ENCODE measurements at regions not wholly inside any gene's neighbourhood (a gene's known extent, or its start where the extent isn't known, plus 50 kb on each side); places are given as distances from the start of the nearest gene placed in this dataset.
"Not testable (repeated sequence)": the region's sequence is repeated elsewhere in the genome, so short reads cannot be mapped to it uniquely, and the experiment has no call there.

DNA sequence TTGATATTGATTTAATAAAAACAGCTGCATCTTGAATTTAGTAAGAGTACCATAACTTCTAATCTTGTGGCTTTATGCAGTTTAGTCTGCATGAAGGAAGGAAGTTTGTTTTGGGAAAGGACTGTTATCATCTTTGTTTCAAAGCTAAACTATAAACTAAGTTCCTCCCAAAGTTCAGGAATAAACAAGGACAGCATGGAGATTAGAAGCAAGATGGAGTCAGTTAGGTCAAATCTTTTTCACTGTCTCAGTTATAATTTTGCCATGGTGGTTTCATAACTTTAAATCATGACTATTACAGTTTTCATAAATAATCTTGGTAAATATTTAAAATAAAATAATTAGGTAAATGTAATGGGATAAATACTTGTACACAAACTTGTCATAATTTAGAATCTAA, 189.9 kb upstream of the ETV3 start:
- DNase-seq (ENCODE audit: low read depth in 3 of 3, low spot score in 1 of 3), result not testable (repeated sequence)

DNA sequence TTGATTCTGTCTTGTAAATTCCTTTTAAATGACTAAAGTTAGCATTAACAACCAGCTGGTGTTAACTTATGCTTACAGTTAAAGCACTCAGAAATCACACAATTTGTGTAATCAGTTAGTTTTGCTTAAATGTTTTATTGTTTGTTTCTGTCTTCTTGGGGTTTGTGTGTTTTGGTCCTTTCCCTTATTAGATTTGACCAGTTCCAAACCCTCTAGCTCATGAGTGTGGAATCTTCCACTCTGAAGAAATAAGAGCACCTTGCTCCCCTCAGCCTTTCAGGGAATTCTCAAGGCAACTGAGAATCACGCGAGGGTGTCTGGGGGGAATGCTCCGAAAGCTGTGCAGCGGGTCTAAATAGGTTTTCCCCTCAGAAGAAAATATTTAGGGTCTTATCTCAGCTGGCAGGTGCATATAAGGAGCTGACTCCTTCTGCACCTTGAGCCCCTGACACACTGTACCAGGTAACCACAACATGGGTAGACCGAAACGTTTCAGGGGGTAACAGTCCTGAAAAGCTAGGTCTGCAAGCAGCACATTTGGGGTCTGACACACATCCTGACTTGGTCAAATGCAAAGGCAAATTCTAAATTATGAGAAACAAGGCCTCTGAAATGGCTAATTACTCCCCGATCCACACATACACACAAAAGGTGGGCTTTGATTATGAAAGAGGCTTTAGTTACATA, 188.1 kb upstream of the ETV3 start:
- no peak for DNase-seq (ENCODE audit: low read depth in 3 of 3, low spot score in 1 of 3)

DNA sequence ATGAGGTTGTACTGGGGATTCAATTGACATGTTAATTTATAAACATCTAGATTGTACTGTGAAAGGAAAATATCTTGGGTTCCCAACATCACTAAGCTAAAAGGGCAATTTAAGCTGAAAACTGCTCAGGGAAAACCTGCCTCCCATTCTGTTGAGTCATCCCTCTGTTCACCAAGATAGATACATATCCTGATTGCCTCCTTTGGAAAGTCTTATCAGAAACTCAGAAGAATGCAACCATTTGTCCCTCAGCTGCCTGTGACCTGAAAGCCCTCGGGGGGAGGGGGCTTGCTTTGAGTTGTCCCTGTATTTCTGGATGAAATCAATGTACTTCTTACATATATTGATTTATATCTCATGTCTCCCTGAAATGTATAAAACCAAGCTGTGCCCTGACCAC, 187.0 kb upstream of the ETV3 start:
- DNase-seq (ENCODE audit: low read depth in 3 of 3, low spot score in 1 of 3), result no peak

DNA sequence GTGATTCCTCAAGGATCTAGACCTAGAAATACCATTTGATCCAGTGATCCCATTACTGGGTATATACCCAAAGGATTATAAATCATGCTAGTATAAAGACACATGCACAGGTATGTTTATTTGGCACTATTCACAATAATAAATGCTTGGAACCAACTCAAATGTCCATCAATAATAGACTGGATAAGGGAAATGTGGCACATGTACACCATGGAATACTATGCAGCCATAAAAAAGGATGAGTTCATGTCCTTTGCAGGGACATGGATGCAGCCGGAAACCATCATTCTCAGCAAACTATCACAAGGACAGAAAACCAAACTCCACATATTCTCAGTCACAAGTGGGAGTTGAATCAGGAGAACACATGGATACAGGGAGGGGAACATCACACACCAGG, 183.8 kb upstream of the ETV3 start:
- DNase-seq (ENCODE audit: low read depth in 3 of 3, low spot score in 1 of 3), result not testable (repeated sequence)

DNA sequence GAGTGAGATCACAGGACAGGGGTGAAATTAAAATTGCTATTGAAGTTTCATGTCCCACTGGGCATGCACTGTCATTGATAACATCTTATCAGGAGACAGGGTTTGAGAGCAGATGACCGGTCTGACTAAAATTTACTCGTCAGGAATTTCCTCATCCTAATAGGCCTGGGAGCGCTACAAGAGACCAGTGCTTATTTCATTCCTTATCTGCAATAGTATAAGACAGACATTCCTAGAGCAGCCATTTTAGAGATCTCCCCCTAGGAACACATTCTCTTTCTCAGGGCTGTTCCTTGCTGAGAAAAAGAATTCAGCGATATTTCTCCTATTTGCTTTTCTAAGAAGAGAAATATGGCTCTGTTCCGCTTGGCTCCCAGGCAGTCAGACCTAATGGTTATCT, 181.4 kb upstream of the ETV3 start:
- no peak for DNase-seq (ENCODE audit: low read depth in 3 of 3, low spot score in 1 of 3)

DNA sequence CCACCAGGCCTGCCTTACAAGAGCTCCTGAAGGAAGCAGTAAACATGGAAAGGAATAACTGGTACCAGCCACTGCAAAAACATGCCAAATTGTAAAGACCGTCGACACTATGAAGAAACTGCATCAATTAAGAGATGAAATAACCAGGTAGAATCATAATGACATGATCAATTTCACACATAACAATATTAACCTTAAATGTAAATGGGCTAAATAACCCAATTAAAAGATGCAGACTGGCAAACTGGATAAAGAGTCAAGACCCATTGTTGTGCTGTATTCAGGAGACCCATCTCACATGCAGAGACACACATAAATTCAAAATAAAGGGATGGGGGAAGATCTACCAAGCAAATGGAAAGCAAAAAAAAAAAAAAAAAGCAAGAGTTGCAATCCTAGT, 179.0 kb upstream of the ETV3 start:
- DNase-seq (ENCODE audit: low read depth in 3 of 3, low spot score in 1 of 3), result not testable (repeated sequence)

DNA sequence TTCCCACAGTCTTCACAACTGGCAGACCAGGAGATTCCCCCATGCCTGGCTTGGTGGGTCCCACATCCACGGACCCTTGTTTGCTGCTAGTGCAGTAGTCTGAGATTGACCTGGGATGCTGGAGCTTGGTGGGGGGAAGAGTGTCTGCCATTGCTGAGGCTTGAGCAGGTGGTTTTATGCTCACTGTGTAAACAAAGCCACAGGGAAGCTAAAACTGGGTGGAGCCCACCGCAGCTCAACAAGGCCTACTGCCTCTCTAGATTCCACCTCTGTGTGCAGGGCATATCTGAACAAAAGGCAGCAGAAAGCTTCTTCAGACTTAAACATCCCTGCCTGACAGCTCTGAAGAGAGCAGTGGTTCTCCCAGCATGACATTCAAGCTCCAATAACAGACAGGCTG, 177.3 kb upstream of the ETV3 start:
- no peak for DNase-seq (ENCODE audit: low read depth in 3 of 3, low spot score in 1 of 3)

DNA sequence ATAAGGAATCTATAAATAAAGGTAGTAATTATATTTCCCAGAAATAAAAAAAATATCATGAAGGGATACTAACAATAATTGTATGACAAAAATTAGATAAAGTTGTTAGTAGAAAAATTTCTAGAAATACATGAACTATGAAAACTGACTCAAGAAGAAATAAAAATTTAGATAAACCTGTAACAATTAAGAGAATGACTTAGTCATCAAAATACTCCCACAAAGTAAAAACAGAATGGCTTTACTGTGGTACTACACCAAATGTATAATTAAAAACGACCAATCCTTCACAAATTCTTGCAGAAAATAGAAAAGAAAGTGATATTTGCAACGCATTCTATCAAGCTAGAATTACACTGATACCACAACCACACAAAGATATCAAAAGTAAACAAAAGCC, 176.2 kb upstream of the ETV3 start:
- no peak for DNase-seq (ENCODE audit: low read depth in 3 of 3, low spot score in 1 of 3)

DNA sequence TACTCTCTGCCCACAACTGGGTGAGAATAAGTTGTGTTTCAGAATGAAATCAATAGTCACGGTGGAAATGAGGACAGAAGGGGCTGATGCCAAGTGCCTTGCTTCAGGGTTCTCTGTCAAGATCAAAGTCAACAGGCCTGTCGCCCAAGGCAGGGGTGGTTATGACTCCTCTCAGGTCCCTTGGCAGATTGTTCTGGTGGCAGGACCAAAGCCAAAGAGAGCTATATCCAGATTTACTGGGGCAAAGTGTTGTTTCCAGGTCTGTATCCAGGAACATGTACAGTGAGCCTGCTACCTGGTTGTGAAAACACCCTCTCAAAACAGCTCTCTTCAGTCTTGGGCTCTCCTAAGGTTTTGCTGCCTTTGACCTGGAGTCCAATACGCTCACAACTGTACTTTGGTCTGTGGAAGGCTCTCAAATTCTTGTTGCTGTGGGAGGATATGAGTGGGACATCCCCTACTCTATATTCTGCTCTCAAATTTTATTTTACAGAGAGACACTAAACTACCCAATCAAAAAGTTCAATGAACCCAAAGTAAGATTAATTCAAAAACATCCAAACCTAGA, 175.1 kb upstream of the ETV3 start:
- DNase-seq (ENCODE audit: low read depth in 3 of 3, low spot score in 1 of 3), result no peak

DNA sequence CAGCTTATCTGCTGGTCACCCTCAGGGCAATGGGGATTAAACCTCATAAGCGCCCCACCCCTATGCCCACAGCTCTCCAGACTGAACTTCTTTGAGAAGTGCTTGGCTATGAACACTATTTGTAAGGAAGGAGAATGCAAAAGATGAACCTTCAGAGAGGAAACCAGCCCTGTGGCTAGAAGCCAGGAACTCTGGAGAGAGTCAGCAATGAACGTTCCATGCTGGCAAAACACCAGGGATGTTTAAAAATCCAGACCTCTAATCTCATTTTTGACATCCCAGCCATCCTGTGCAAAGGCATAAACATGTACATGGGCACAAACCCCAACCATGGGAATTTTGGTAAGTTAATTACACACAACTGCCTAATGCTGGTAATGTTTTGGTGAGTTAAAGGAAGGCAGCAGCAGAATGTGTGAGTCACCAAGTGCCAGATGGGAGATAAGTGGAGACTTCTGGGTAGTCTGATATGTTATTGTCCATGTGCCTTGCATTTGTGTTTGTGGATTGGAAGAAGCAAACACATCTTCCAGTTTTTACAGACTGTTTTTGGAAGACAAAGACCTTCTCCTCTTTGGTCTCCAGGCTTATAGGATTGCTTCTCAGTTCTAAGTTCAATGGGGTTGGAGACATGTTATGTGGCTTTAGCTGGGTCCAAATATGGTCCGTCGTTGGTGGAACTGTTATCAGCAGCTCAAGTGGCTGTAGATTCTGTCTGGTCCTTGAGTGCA, 174.1 kb upstream of the ETV3 start:
- no peak for DNase-seq (ENCODE audit: low read depth in 3 of 3, low spot score in 1 of 3)

DNA sequence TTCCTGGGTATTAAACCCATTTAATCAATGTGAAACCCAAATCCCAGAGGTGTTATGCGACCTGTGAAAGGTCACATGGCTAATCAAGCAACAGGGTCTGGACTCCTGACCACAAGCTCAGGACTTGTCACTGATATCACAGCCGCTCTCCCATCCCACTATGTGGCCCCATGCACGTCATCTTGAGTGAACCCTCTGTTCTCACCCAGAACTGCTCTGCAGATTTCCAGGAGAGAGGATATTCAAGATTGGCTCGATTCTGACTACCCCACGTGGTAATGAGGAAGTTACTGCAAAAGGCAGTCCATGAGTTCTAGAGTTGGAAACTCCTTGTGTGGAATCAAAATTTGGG, 173.5 kb upstream of the ETV3 start:
- no peak for DNase-seq (ENCODE audit: low read depth in 3 of 3, low spot score in 1 of 3)

DNA sequence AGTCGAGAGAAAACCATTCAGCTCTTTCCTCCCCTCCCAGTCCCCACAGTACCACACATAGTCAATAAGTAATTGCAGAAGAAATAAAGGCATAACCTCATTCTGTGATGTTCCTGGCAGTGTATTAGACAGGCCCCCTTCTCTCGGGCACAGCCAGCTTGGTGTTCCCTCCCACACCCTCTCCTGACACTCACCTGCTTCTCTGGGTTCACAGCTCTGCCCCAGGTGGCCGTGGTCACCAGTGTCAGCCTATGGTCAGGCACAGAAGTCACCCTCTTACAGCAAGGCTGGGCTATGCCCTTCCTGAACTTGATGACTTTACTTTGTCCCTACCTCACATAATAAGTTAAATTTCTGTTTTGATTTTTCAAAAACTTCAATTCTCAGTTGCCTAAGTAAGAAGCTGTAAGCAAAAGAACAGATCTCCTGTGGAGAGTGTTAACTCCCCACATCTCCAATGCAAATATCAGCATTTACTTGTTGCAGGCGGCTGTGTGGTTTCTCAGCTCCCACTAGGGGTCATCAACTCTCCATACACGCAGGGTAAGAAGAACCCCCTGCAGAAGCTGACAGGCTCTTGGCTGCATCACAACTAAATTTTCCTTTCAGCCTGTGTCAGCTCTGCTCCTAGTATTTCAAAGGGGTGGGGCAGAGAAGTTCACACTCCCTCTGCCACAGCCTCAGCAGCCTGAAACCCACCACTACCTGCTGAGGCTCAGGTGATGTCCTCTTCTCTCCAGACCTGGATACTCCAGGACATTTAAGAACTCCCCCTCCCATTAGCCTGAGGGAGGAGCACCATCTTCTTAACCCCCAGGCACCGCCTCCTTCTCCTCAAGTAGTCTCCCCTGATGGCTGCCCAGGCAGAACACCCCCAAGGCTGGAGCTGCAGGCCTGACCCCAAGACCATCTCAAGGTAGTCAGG, 172.9 kb upstream of the ETV3 start:
- DNase-seq (ENCODE audit: low read depth in 3 of 3, low spot score in 1 of 3), result not testable (repeated sequence)

DNA sequence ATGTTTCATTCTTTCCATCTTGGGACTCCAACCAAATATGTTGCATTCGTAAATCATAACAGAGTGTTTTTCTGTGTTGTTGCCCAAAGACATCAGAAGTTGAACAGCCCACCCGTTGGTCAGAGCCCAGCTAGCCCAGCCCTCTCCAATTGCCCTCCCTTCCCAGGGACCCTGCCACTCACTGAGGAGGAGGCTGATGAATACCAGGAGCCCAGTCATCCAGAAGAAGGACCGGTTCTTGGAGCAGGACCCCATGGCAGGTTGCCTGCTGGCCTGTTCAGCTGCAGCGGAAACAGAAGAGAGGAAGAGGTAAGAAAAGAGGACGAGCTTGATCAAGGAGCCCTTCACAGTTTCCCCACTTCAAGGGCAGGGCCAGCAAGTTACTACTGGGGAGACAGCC, 172.2 kb upstream of the ETV3 start:
- no peak for DNase-seq (ENCODE audit: low read depth in 3 of 3, low spot score in 1 of 3)

DNA sequence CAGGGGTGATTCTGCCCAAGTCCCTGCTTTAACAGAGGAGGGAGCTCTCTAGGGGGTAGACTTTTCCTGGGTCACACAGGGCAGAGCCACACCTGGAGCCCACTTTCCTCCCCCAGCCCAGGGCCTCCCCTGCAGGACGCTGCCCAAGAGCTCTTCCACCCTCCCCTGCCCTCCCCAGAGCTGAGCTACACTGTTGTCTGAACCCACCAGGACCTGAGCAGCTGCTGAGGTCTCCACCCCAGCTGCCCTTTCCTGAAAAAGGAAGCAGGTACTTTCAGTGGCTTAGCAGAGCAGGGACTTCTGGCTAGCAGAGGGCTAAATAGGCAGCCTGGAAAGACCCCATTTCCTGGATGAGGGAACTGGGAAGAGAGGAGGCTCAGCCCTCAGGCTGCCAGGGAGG, 169.3 kb upstream of the ETV3 start:
- DNase-seq (ENCODE audit: low read depth in 3 of 3, low spot score in 1 of 3), result no peak

DNA sequence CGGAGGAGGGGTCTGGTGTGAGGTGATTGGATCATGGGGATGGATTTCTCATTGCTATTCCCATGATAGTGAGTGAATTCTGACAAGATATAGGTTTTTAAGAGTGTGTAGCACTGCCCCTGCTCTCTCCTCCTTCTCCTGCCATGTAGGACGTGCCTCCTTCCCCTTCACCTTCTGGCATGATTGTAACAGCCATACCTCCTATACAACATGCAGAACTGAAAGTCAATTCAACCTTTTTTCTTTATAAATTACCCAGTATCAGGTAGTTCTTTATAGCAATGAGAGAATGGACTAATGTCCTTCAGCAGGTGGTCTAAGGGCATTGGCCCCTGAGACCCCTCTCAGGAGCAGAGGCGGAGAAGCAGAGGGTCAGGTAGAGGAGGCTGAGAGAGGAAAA, 168.7 kb upstream of the ETV3 start:
- no peak for DNase-seq (ENCODE audit: low read depth in 3 of 3, low spot score in 1 of 3)

DNA sequence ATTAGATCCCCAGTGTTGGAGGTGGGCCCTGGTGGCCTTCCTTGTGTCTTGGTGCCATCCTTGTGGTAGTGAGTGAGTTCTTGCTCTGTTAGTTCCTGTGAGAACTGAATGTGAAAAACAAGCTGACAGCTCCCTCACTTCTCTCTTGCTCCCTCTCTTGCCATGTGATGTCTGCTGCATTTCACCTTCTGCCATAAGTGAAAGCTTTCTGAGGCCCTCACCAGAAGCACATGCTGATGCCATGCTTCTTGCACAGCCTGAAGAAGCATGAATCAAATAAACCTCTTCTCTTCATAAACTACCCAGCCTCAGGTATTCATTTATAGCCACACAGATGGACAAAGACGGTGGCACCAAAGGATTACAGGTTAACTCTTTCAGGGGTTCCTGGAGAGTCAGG, 166.1 kb upstream of the ETV3 start:
- no peak for DNase-seq (ENCODE audit: low read depth in 3 of 3, low spot score in 1 of 3)

DNA sequence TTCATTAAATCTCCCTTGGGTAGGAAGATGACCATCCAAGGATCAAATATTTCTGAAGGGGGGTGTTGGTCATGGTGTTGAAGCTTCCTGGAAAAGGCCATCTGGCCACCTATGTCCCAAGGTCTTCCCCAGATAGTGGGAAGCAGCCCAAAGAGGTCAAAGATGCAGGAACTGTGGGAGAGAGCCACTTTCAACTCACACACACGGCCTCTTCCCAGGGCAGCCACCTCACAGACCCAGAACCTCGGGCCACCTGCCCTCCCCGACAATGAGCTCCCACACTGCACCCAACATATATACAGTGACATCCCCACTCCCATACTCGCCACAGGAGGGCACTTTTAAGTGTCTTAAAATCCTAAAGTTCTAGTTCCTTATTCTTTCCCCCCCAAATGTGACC, 164.5 kb upstream of the ETV3 start:
- DNase-seq (ENCODE audit: low read depth in 3 of 3, low spot score in 1 of 3), result no peak

DNA sequence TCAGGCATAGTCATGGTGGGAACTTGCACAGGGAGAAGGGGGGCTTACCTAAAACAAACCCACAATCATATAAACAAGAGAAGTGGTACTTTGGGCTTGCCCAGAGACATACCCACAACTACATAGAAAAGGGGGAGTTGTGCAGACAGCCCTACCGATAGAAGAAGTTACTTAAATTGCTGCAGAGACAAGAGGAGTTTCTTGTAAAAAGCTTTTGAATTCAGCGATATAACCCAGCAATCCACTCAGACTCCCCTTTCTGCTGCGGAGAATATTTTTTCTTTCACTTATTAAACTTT, 164.0 kb upstream of the ETV3 start:
- no peak for DNase-seq (ENCODE audit: low read depth in 3 of 3, low spot score in 1 of 3)

DNA sequence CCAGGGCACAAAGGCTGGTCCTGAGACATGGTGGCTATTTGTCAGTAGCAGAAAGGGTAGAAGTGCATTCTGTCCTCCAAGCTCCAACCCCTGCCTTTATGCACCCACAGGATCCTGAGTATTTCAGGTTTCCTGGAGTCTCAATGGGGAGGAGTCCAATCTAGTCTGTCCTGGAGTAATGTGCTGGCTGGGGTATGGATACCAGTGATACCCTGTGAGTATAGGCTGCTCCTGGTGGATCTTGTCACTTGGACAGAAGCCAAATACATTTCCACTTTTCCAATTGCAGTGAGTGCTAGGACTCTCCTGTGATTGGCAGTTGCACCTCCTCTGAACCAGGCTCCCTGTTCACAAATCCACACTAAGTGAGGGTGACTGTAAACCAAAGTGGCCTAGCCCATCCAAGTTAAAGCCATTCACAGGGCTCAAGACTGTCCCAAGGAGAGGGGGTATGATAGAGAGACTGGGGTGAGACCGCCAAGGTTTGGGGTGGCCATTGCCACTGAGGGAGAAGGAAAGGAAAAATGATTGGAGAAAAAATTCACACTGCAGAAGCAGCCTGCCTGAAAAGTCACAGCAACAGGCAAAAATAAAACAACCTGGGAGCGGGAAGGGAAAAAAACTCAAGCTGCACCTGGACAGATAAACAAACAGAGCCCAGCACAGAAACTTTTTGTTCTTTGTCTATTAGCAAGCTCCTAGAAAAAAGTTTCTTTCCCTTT, 163.4 kb upstream of the ETV3 start:
- DNase-seq (ENCODE audit: low read depth in 3 of 3, low spot score in 1 of 3), result no peak

DNA sequence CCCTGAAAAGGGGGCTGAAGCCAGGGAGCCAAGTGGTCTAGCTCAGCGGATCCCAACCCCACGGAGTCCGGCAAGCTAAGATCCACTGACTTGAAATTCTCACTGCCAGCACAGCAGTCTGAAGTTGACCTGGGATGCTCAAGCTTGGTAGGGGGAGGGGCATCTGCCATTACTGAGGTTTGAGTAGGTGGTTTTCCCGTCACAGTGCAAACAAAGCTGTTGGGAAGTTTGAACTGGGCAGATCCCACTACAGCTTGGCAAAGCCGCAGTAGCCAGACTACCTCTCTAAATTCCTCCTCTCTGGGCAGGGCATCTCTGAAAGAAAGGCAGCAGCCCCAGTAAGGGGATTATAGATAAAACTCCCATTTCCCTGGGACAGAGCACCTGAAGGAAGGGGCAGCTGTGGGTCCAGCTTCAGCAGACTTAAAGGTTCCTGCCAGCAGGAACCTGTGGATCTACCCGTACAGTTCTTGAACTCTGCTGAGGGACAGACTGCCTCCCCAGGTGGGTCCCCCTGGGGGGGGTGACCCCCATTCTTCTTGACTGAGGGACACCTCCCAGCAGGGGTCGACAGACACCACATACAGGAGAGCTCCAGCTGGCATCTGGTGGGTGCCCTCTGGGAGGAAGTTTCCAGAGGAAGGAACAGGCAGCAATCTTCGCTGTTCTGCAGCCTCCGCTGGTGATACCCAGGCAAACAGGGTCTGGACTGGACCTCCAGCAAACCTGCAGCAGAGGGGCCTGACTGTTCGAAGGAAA, 156.4 kb upstream of the ETV3 start:
- DNase-seq (ENCODE audit: low read depth in 3 of 3, low spot score in 1 of 3), result not testable (repeated sequence)
